Nephron (organoid): ENCODE measurements at regions not wholly inside any gene's neighbourhood (a gene's known extent, or its start where the extent isn't known, plus 50 kb on each side); places are given as distances from the start of the nearest gene placed in this dataset.

Experiments
- H3K27ac Mint-ChIP-seq, 3 experiments: 2 replicates each; pipeline ENCODE4 v1.8.0; 2020; ENCODE audit warnings: mixed read lengths in 3 of 3, mild to moderate bottlenecking in 2 of 3, moderate library complexity in 1 of 3
- H3K27me3 Mint-ChIP-seq: 2 replicates; pipeline ENCODE4 v1.8.0; 2021; ENCODE audit warnings: low read depth, mild to moderate bottlenecking, moderate library complexity, mixed read lengths
- H3K36me3 Mint-ChIP-seq: 2 replicates; pipeline ENCODE4 v1.8.0; 2020; ENCODE audit warnings: low read depth, mixed read lengths
- H3K4me1 Mint-ChIP-seq: 2 replicates; pipeline ENCODE4 v1.8.0; 2020; ENCODE audit warnings: mixed read lengths
- H3K4me3 Mint-ChIP-seq, 3 experiments: 2 replicates each; pipeline ENCODE4 v1.8.0; 2020; ENCODE audit warnings: mild to moderate bottlenecking in 3 of 3, mixed read lengths in 3 of 3, moderate library complexity in 2 of 3
- H3K9me3 Mint-ChIP-seq: 2 replicates; pipeline ENCODE4 v1.8.0; 2020; ENCODE audit warnings: mixed read lengths
- CTCF ChIP-seq, 3 experiments: fragments of 200-600 bp; sonication (generic); IDR thresholded peaks; one replicate each; pipeline ENCODE4 v1.5.0; 2021; ENCODE audit warnings: antibody characterized with exemption in 3 of 3; ENCODE audit not compliant: unreplicated experiment in 3 of 3

DNA sequence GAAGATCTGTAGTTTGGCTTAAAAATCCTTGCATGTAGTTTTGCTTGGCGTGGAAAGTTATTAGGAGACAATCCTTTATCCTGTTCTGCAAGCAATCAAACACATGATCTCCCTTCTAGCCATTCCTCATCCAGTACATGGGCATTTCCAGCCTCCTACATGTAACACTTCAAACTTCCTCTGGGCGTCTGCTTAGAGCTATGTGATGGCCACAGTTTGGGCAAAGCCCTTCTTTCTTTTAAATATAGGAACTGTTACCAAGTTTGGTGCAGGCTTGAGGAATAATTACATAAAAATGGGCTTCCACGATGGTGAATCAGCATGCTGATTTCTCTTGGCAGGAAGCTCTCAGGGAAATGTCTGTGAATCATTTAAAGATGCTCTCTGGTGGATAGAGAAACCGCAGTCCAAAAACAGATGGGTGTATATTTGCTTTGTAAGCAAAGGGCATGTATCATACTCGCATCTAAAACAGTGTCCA lies 176.9 kb upstream of the FMN2 start:
- peak in 1 of 3 experiments; percentile 7 for TF ChIP-seq CTCF (IDR thresholded peaks at IDR 0.05; ENCODE audit: unreplicated experiment in 3 of 3)
- H3K9me3 Mint-ChIP-seq = no peaks in the 10 kb centered on the region
- peaks cover 3% of the 10 kb centered on the region for H3K27me3 Mint-ChIP-seq
- no peaks in the 10 kb centered on the region for H3K4me1 Mint-ChIP-seq
- no peak overlapping the region for H3K4me3 Mint-ChIP-seq
- H3K36me3 Mint-ChIP-seq = no peaks in the 10 kb centered on the region
- no peak overlapping the region for H3K27ac Mint-ChIP-seq

GRCh38 chr1:239918634-239919033 lies 173.0 kb upstream of the FMN2 start:
- no peaks in the 10 kb centered on the region for H3K27me3 Mint-ChIP-seq
- no peak overlapping the region for H3K4me3 Mint-ChIP-seq
- no peaks in the 10 kb centered on the region for H3K4me1 Mint-ChIP-seq
- H3K9me3 Mint-ChIP-seq = peaks cover 5% of the 10 kb centered on the region
- H3K27ac Mint-ChIP-seq = no peak overlapping the region
- H3K36me3 Mint-ChIP-seq = no peaks in the 10 kb centered on the region
- TF ChIP-seq CTCF (IDR thresholded peaks at IDR 0.05; ENCODE audit: unreplicated experiment in 3 of 3) = no peak

- Mint-ChIP-seq H3K27me3 (no peaks in the 10 kb centered on the region), H3K27ac (no peak overlapping the region), H3K4me1 (no peaks in the 10 kb centered on the region), H3K9me3 (peaks cover 5% of the 10 kb centered on the region), H3K4me3 (no peak overlapping the region), H3K36me3 (no peaks in the 10 kb centered on the region)
- no peak for TF ChIP-seq CTCF (IDR thresholded peaks at IDR 0.05; ENCODE audit: unreplicated experiment in 3 of 3)
These were observed 171.5 kb upstream of the FMN2 start for GRCh38 chr1:239920214-239920613.

GRCh38 chr1:239922778-239923522 lies 168.7 kb upstream of the FMN2 start:
- Mint-ChIP-seq H3K27ac (no peak overlapping the region), H3K4me1 (no peaks in the 10 kb centered on the region), H3K36me3 (no peaks in the 10 kb centered on the region), H3K4me3 (no peak overlapping the region), H3K27me3 (no peaks in the 10 kb centered on the region), H3K9me3 (peaks cover 5% of the 10 kb centered on the region)
- no peak for TF ChIP-seq CTCF (IDR thresholded peaks at IDR 0.05; ENCODE audit: unreplicated experiment in 3 of 3)

- TF ChIP-seq CTCF (IDR thresholded peaks at IDR 0.05; ENCODE audit: unreplicated experiment in 3 of 3) = no peak
- H3K27ac Mint-ChIP-seq = no peak overlapping the region
- H3K27me3 Mint-ChIP-seq = no peaks in the 10 kb centered on the region
- no peaks in the 10 kb centered on the region for H3K4me1 Mint-ChIP-seq
- no peak overlapping the region for H3K4me3 Mint-ChIP-seq
- H3K9me3 Mint-ChIP-seq = peaks cover 5% of the 10 kb centered on the region
- no peaks in the 10 kb centered on the region for H3K36me3 Mint-ChIP-seq
These were observed 166.8 kb upstream of the FMN2 start for GRCh38 chr1:239924741-239925350.

DNA sequence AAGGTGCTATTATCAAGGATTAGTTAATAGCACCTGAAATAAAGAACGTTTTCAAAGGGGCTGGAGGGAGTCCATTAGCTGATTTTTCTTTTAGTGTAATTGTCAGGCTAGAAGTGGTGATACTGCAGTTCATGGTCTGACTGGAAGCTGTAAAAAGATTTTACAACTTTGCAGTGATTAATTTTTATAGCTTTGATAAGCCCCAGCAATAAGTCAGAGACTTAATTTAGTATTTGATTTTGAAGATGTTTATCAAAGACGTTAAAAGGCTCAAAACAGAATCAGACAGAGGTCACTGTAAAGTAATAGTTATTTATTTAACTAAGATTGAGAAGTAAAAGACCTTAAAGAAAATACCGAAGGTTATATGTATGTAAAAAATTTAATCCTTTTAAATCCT lies 165.5 kb upstream of the FMN2 start:
- H3K27me3 Mint-ChIP-seq = peaks cover 4% of the 10 kb centered on the region
- no peaks in the 10 kb centered on the region for H3K36me3 Mint-ChIP-seq
- H3K4me3 Mint-ChIP-seq = no peak overlapping the region
- no peak overlapping the region for H3K27ac Mint-ChIP-seq
- peaks cover 5% of the 10 kb centered on the region for H3K9me3 Mint-ChIP-seq
- no peaks in the 10 kb centered on the region for H3K4me1 Mint-ChIP-seq
- no peak for TF ChIP-seq CTCF (IDR thresholded peaks at IDR 0.05; ENCODE audit: unreplicated experiment in 3 of 3)
